ENCODE measurements at regions not wholly inside any gene's neighbourhood (a gene's known extent, or its start where the extent isn't known, plus 50 kb on each side); places are given as distances from the start of the nearest gene placed in this dataset.
A peak's percentile ranks its signal among the peaks of the same experiment; 100 is the strongest.

- no peak for DNase-seq (ENCODE audit: low spot score)
These were observed 192.0 kb downstream of the PIK3R1 start for GRCh38 chr5:68407311-68408239.

- DNase-seq (ENCODE audit: low spot score): no peak
These were observed 192.9 kb downstream of the PIK3R1 start for GRCh38 chr5:68408345-68408871.

GRCh38 chr5:68409259-68409658 lies 193.7 kb downstream of the PIK3R1 start:
- no peak for DNase-seq (ENCODE audit: low spot score)

- no peak for DNase-seq (ENCODE audit: low spot score)
These were observed 195.6 kb downstream of the PIK3R1 start for GRCh38 chr5:68411161-68411560.

- peak; percentile 8 for DNase-seq (ENCODE audit: low spot score)
These were observed 199.9 kb downstream of the PIK3R1 start for GRCh38 chr5:68415177-68416085.

GRCh38 chr5:68416714-68417113 lies 201.2 kb downstream of the PIK3R1 start:
- DNase-seq (ENCODE audit: low spot score): no peak

GRCh38 chr5:68418201-68418600 lies 202.6 kb downstream of the PIK3R1 start:
- no peak for DNase-seq (ENCODE audit: low spot score)

- DNase-seq (ENCODE audit: low spot score): no peak
These were observed 203.1 kb downstream of the PIK3R1 start for GRCh38 chr5:68418680-68419079.

- no peak for DNase-seq (ENCODE audit: low spot score)
These were observed 203.6 kb downstream of the PIK3R1 start for GRCh38 chr5:68419081-68419636.

- no peak for DNase-seq (ENCODE audit: low spot score)
These were observed 204.3 kb downstream of the PIK3R1 start for GRCh38 chr5:68419637-68420452.

GRCh38 chr5:68420476-68421344 lies 205.2 kb downstream of the PIK3R1 start:
- no peak for DNase-seq (ENCODE audit: low spot score)

- DNase-seq (ENCODE audit: low spot score): no peak
These were observed 206.1 kb downstream of the PIK3R1 start for GRCh38 chr5:68421485-68422220.

GRCh38 chr5:68423154-68423811 lies 207.7 kb downstream of the PIK3R1 start:
- DNase-seq (ENCODE audit: low spot score): no peak

- peak; percentile 13 for DNase-seq (ENCODE audit: low spot score)
These were observed 209.4 kb downstream of the PIK3R1 start for GRCh38 chr5:68424799-68425537.

GRCh38 chr5:68426586-68426985 lies 211.0 kb downstream of the PIK3R1 start:
- no peak for DNase-seq (ENCODE audit: low spot score)

GRCh38 chr5:68428231-68428811 lies 212.8 kb downstream of the PIK3R1 start:
- DNase-seq (ENCODE audit: low spot score): no peak

GRCh38 chr5:68429510-68429909 lies 214.0 kb downstream of the PIK3R1 start:
- no peak for DNase-seq (ENCODE audit: low spot score)

GRCh38 chr5:68430279-68430678 lies 214.7 kb downstream of the PIK3R1 start:
- DNase-seq (ENCODE audit: low spot score): no peak

Measured in A172 (cell line).